Fibroblast of villous mesenchyme (primary cell): ENCODE measurements at regions not wholly inside any gene's neighbourhood (a gene's known extent, or its start where the extent isn't known, plus 50 kb on each side); places are given as distances from the start of the nearest gene placed in this dataset.

Experiments
- DNase-seq: peaks from one replicate; pipeline ENCODE4 v3.0.0-alpha.2; 2010; ENCODE audit warnings: low read depth
- H3K4me3 ChIP-seq: 2 replicates; pipeline ENCODE4 v1.5.1; 2011; ENCODE audit warnings: low read depth, mild to moderate bottlenecking, low read length
- CTCF ChIP-seq: IDR thresholded peaks from 2 replicates; pipeline ENCODE4 v1.5.1; 2012; ENCODE audit warnings: low read depth, mild to moderate bottlenecking, low read length; ENCODE audit not compliant: insufficient read depth

- TF ChIP-seq CTCF, result no peak
- H3K4me3 ChIP-seq, result no peak overlapping the region
- no peak for DNase-seq
Observed at GRCh38 chr21:31445137-31445536, 101.1 kb upstream of the TIAM1 start.

- H3K4me3 ChIP-seq, result no peak overlapping the region
- peak; percentile 15 for DNase-seq
- TF ChIP-seq CTCF, result no peak
Observed at GRCh38 chr21:31443736-31444521, 99.9 kb upstream of the TIAM1 start.

- no peak for DNase-seq
- no peak overlapping the region for H3K4me3 ChIP-seq
- no peak for TF ChIP-seq CTCF
Observed at GRCh38 chr21:31442339-31442738, 98.3 kb upstream of the TIAM1 start.

GRCh38 chr21:31429506-31429905 is 85.4 kb upstream of the TIAM1 start:
- no peak overlapping the region for H3K4me3 ChIP-seq
- no peak for DNase-seq
- no peak for TF ChIP-seq CTCF

GRCh38 chr21:31426235-31426797 is 82.3 kb upstream of the TIAM1 start:
- no peak for TF ChIP-seq CTCF
- no peak for DNase-seq
- H3K4me3 ChIP-seq, result no peak overlapping the region

- no peak for DNase-seq
- no peak overlapping the region for H3K4me3 ChIP-seq
- no peak for TF ChIP-seq CTCF
Observed at GRCh38 chr21:31425138-31425537, 81.1 kb upstream of the TIAM1 start.
